Type B pancreatic cell (in vitro differentiated cells): ENCODE measurements at regions not wholly inside any gene's neighbourhood (a gene's known extent, or its start where the extent isn't known, plus 50 kb on each side); places are given as distances from the start of the nearest gene placed in this dataset.

ENCODE experiments used
- DNase-seq: peaks from one replicate; pipeline ENCODE4 v3.0.0; 2021; ENCODE audit warnings: mixed read lengths; ENCODE audit not compliant: unreplicated experiment; ENCODE audit errors: extremely low spot score
- H3K27ac Mint-ChIP-seq: 2 replicates; pipeline ENCODE4 v1.8.0; 2021; ENCODE audit warnings: mild to moderate bottlenecking, mixed read lengths
- H3K27me3 Mint-ChIP-seq: 2 replicates; pipeline ENCODE4 v1.8.0; 2021; ENCODE audit warnings: mixed read lengths
- H3K36me3 Mint-ChIP-seq: 2 replicates; pipeline ENCODE4 v1.8.0; 2021; ENCODE audit warnings: mixed read lengths
- H3K4me1 Mint-ChIP-seq: one replicate; pipeline ENCODE4 v1.8.0; 2021; ENCODE audit warnings: mixed read lengths; ENCODE audit not compliant: unreplicated experiment
- H3K4me3 Mint-ChIP-seq: 2 replicates; pipeline ENCODE4 v1.8.0; 2021; ENCODE audit warnings: mild to moderate bottlenecking, mixed read lengths
- H3K9me3 Mint-ChIP-seq: 2 replicates; pipeline ENCODE4 v1.8.0; 2021; ENCODE audit warnings: mixed read lengths
- CTCF ChIP-seq: fragments of 200-600 bp; sonication (generic); conservative IDR thresholded peaks from 2 replicates; pipeline ENCODE4 v1.5.0; 2021; ENCODE audit warnings: antibody characterized with exemption, mild to moderate bottlenecking

- no peak for DNase-seq
- Mint-ChIP-seq H3K27ac (no peak overlapping the region), H3K27me3 (no peaks in the 10 kb centered on the region), H3K4me3 (no peak overlapping the region), H3K36me3 (peaks cover 17% of the 10 kb centered on the region), H3K9me3 (peaks cover 8% of the 10 kb centered on the region), H3K4me1 (no peaks in the 10 kb centered on the region)
- TF ChIP-seq CTCF, result no peak
These were observed 53.4 kb upstream of the PRKACB start for GRCh38 chr1:84090447-84091245.

GRCh38 chr1:84089867-84090266, 54.2 kb upstream of the PRKACB start:
- H3K27me3 Mint-ChIP-seq, result no peaks in the 10 kb centered on the region
- peaks cover 9% of the 10 kb centered on the region for H3K36me3 Mint-ChIP-seq
- H3K4me1 Mint-ChIP-seq, result no peaks in the 10 kb centered on the region
- H3K9me3 Mint-ChIP-seq, result peaks cover 1% of the 10 kb centered on the region
- no peak for TF ChIP-seq CTCF
- no peak for DNase-seq
- H3K4me3 Mint-ChIP-seq, result no peak overlapping the region
- H3K27ac Mint-ChIP-seq, result no peak overlapping the region

- Mint-ChIP-seq H3K27ac (no peak overlapping the region), H3K27me3 (no peaks in the 10 kb centered on the region), H3K9me3 (no peaks in the 10 kb centered on the region), H3K4me1 (no peaks in the 10 kb centered on the region), H3K36me3 (peaks cover 6% of the 10 kb centered on the region), H3K4me3 (no peak overlapping the region)
- DNase-seq, result no peak
- no peak for TF ChIP-seq CTCF
These were observed 54.6 kb upstream of the PRKACB start for GRCh38 chr1:84089465-84089864.

GRCh38 chr1:84086616-84087015, 57.5 kb upstream of the PRKACB start:
- DNase-seq, result no peak
- Mint-ChIP-seq H3K9me3 (no peaks in the 10 kb centered on the region), H3K36me3 (peaks cover 13% of the 10 kb centered on the region), H3K27ac (no peak overlapping the region), H3K27me3 (no peaks in the 10 kb centered on the region), H3K4me1 (peaks cover 4% of the 10 kb centered on the region), H3K4me3 (no peak overlapping the region)
- TF ChIP-seq CTCF, result no peak

GRCh38 chr1:84086189-84086588, 57.9 kb upstream of the PRKACB start:
- Mint-ChIP-seq H3K9me3 (no peaks in the 10 kb centered on the region), H3K36me3 (peaks cover 13% of the 10 kb centered on the region), H3K27ac (no peak overlapping the region), H3K4me1 (peaks cover 4% of the 10 kb centered on the region), H3K4me3 (no peak overlapping the region), H3K27me3 (no peaks in the 10 kb centered on the region)
- no peak for TF ChIP-seq CTCF
- DNase-seq, result no peak

- H3K4me3 Mint-ChIP-seq, result no peak overlapping the region
- no peak for TF ChIP-seq CTCF
- H3K4me1 Mint-ChIP-seq, result peaks cover 12% of the 10 kb centered on the region
- DNase-seq, result no peak
- no peak overlapping the region for H3K27ac Mint-ChIP-seq
- no peaks in the 10 kb centered on the region for H3K9me3 Mint-ChIP-seq
- H3K27me3 Mint-ChIP-seq, result no peaks in the 10 kb centered on the region
- H3K36me3 Mint-ChIP-seq, result peaks cover 13% of the 10 kb centered on the region
These were observed 60.8 kb upstream of the PRKACB start for GRCh38 chr1:84083307-84083706.
